HG03103 (cell line): ENCODE measurements at regions not wholly inside any gene's neighbourhood (a gene's known extent, or its start where the extent isn't known, plus 50 kb on each side); places are given as distances from the start of the nearest gene placed in this dataset.
A peak's percentile ranks its signal among the peaks of the same experiment; 100 is the strongest.
"Not testable (repeated sequence)": the region's sequence is repeated elsewhere in the genome, so short reads cannot be mapped to it uniquely, and the experiment has no call there.

Experiments used
- ATAC-seq: cut with Tn5 transposase; IDR thresholded peaks from one replicate; pipeline ENCODE4 v1.9.1; 2021; ENCODE audit warnings: low read depth; ENCODE audit not compliant: unreplicated experiment

DNA sequence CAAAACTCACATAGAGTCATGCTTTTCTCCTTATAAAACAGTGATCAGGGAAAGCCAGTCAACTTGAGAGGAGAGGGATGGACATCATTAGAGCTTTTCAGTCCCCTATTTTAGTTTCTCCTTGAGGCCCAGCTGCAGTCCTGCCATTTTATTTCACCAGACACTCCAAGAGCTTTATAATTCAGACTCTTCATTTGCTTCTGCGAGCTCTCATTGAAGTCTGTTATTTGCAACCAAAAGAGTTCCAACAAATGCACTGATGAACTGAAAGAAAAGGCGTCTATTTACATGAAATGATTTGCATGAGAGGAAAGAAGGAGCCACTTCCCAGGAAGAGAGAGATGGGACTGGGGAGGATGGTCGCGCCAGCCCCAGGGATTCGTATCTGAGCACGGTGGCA is 86.8 kb downstream of the NDUFA12 start:
- no peak for ATAC-seq

- ATAC-seq = no peak
Observed at GRCh38 chr12:94909663-94910062, 93.8 kb downstream of the NDUFA12 start.

- not testable (repeated sequence) for ATAC-seq
Observed at GRCh38 chr12:94905749-94906148, 97.7 kb downstream of the NDUFA12 start.

DNA sequence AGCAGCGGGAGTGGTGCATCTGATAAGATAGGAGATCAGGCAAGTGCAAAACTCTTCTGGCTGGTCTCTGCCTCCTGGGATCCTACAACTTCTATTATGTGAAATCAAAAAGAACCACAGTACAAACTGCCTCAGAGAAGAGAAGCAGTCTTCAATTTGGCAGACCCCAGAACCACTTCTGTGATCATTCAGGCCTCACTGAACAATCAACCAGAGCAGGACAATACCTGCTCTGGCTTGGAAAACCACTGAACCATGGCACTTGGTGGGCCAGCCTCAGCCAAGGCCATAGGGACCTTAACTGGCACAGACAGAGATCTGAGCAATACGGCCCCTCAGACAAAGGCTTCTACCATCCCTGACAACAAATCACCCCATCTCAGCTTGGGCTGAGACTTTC is 103.0 kb downstream of the NDUFA12 start:
- ATAC-seq = no peak

DNA sequence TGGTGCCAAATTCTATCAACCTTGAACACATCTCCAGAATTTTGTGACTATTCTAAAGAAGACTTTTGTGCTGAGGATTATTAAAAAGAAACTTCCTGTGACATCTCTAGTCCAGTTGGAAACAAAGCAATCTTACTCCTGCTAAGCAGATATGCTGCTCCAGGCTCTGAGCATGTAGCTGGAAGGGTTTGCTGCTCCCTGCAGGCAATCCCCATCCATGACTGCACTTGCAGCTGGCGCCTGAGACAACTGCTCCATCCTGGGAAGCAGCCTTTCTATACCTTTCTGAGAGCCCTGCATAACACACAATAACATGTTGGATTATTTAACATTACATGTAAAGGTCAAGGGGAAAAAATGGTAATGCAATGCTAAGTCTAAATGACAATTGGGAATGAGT is 105.1 kb downstream of the NDUFA12 start:
- ATAC-seq = no peak

- ATAC-seq = no peak
Observed at GRCh38 chr12:94892544-94893267, 110.8 kb downstream of the NDUFA12 start.

- no peak for ATAC-seq
Observed at GRCh38 chr12:94889445-94890210, 113.9 kb downstream of the NDUFA12 start.

- no peak for ATAC-seq
Observed at GRCh38 chr12:94879542-94879941, 124.0 kb downstream of the NDUFA12 start.

GRCh38 chr12:94875525-94875924 is 128.0 kb downstream of the NDUFA12 start:
- peak; percentile 50 for ATAC-seq

DNA sequence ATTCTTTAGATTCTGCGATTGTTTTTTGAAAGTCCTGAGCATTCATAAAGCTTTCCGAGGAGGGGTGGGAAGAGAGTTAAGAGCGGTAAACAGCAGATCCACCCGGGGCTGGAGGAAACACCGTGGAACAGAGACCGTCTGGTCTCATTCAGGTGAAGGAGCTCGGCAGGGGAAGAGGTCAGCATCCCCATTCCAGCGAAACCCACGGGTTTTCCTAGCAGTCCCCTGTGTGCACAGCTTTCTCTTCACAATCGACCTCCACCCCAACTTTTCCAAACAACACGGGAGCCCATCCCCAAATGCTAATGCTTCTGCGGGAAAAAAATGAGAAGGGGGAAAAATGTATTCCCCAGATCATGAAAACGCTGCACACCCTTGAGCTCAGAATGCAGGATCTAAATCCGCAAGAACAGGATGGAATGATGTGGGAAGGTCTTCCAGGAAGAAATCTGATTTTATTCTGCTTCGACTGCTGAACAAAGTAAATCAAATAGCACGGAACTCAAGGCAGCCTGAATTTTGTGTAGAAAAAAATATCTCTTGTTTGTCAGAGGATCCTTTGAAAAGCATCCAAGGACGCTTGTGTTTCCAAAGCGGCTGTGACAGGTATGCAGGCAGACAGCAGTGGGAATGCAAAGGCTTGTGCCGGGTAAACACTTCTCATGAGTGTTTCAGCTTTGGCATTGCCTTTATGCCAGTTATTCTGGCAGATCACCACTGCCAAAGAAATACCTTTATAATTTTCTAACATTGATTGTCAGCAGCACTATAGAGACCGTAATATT is 128.8 kb downstream of the NDUFA12 start:
- ATAC-seq = no peak

DNA sequence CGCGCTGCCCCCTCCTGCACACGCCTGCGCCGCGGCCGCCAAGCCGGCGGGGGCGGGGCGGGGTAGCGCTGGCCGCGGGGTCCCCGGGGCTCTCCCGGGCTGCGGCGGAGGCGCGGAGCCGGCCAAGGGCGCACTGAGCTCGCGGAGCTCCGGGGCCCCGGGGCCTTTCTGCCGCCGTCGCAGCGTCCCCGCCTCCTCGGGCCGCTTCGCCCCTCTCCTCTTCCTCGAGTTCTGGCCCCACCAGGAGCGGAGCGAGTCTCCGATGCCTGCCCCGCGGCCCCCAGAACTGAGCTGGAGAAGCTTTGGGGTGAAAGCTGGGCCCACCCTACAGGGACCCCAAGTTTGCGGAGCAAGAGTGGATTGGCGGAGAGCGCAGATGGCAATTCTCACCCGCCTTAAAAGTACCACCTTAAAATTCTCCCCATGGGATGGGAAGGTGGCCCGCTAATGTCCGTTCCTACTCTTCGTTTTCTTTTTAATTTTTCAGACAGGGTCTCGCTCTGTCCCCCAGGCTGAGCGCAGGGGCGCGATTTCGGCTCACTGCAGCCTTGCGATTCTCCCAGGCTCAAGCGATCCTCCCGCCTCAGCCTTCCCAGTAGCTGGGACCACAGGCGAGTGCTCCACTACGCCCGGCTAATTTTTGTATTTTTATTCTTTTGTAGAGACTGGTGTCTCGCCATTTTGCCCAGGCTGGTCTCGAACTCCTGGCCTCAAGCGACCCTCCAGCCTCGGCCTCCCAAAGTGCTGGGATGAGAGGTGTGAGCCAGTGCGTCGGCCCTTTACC is 129.6 kb downstream of the NDUFA12 start:
- peak; percentile 7 for ATAC-seq

DNA sequence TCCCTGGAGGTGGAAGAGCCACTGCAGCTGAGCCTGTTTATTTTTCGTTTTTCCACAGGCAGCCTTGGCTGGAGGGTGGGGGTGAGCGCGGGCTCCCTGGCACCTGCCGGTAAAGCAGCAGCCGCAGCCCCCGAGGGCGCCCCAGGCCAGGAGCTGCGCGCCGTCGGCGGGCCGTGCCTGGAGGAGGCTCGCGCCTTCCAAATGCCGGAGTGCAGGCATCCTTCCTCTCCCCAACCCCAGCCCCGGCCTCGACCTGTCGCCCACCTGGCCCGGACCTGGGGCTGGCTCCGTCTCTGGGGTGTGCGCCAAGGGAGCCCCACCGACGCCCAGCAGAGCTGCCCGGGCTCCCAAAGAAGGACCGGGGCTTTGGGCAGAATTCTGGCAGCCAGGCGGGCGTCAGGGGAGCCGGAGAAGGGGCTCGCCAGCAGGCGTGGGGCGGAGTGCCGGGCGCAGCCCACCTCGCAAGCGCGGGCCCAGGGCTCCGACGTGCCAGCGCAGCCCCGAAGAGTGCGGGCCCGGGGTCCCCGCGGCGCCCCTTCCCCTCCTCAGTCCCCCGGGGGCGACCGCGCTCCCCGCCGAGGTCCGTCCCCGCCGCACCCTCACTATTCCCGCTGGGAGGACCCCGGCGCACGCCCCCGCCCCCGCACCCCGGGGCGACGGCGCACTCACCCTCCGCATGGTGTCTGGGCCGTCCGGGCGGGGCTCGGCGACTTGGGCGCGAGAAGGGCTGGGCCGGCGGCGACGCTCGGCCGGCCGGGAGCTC is 130.3 kb downstream of the NDUFA12 start:
- ATAC-seq = peak; percentile 60

GRCh38 chr12:94872671-94872970 is 130.9 kb downstream of the NDUFA12 start:
- ATAC-seq = no peak

- no peak for ATAC-seq
Observed at GRCh38 chr12:94872007-94872653, 131.4 kb downstream of the NDUFA12 start.

GRCh38 chr12:94870511-94870910 is 133.0 kb downstream of the NDUFA12 start:
- ATAC-seq = no peak

DNA sequence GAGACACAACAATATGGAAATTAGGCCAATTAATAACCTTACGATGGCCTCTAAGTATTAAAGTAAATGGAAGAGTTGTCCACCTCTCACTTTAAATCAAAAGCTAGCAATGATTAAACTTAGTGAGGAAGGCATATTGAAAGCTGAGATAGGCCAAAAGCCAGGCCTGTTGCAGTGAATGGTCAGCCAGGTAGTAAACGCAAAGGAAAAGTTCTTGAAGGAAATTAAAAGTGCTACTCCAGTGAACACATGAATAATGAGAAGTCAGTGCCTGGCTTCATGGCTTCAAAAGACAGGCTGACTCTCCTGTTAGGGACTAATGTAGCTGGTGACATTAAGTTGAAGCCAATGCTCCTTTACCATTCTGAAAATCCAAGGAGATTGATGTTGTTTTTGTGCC is 135.3 kb downstream of the NDUFA12 start:
- ATAC-seq = no peak

GRCh38 chr12:94867066-94867855 is 136.2 kb downstream of the NDUFA12 start:
- no peak for ATAC-seq

DNA sequence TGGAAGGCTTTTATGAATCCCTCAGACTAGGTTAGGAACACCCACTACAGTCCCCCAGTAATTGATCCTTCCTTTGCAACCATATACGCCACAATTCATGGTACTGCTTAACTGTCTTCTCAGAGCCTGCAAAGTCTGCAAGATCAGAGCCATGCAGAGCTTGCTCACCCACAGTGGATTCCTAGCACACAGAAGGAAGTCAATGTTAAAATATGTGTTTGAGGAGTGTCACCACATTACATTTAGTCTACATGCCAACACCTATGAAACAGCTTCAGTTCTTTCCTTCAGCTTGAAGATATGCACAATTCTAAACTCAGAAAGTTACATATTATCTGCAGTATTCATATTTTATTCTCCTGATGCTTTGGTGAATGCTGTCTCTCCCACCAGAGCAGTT is 138.5 kb downstream of the NDUFA12 start:
- no peak for ATAC-seq
